Vagina (tissue), 2 donors: ENCODE measurements at regions not wholly inside any gene's neighbourhood (a gene's known extent, or its start where the extent isn't known, plus 50 kb on each side); places are given as distances from the start of the nearest gene placed in this dataset.

ENCODE experiments used
- DNase-seq, 2 donors: peaks; one replicate each; pipeline ENCODE4 v3.0.0-alpha.2; 2017; ENCODE audit errors: extremely low spot score in 2 of 2
- H3K27ac ChIP-seq: fragments of 200-600 bp; sonication (generic); one replicate; pipeline ENCODE4 v1.5.1; 2019
- H3K27me3 ChIP-seq: fragments of 200-600 bp; sonication (generic); one replicate; pipeline ENCODE4 v1.5.1; 2019
- H3K36me3 ChIP-seq, 2 donors: fragments of 200-600 bp; sonication (generic); one replicate each; pipeline ENCODE4 v1.5.1; 2017 to 2019
- H3K4me1 ChIP-seq: fragments of 200-600 bp; sonication (generic); one replicate; pipeline ENCODE4 v1.5.1; 2019
- H3K4me3 ChIP-seq, 2 donors: fragments of 200-600 bp; sonication (generic); 1 replicate in 1 of 2; 2 replicates in 1 of 2; pipeline ENCODE4 v1.5.1; 2016 to 2019
- H3K9me3 ChIP-seq: fragments of 200-600 bp; sonication (generic); one replicate; pipeline ENCODE4 v1.5.1; 2019
- CTCF ChIP-seq, 3 experiments: fragments of 450-650 bp in 2 of 3; fragments of 200-600 bp in 1 of 3; sonication (generic) in 1 of 3; IDR thresholded peaks; one replicate each; pipeline ENCODE4 v1.5.1; 2017 to 2019; ENCODE audit warnings: antibody characterized with exemption in 3 of 3, mild to moderate bottlenecking in 2 of 3, moderate library complexity in 2 of 3
- POLR2A ChIP-seq, 2 donors: fragments of 450-650 bp; IDR thresholded peaks; one replicate each; pipeline ENCODE4 v1.6.1; 2017; ENCODE audit warnings: antibody characterized with exemption in 2 of 2, mild to moderate bottlenecking in 2 of 2, moderate library complexity in 2 of 2
- POLR2AphosphoS5 ChIP-seq, 2 donors: sonication (generic); formaldehyde crosslinking; IDR thresholded peaks; one replicate each; pipeline ENCODE4 v1.9.0; 2017; ENCODE audit warnings: antibody characterized with exemption in 2 of 2, mild to moderate bottlenecking in 2 of 2, low read depth in 1 of 2; ENCODE audit not compliant: insufficient read depth in 1 of 2
- intact Hi-C: fragments of 100-400 bp; cut with DNase I; formaldehyde crosslinking; loops from one replicate; pipeline ENCODE4 v1.15.1; 2023

- intact Hi-C loops: no loop called here
- Histone ChIP-seq H3K36me3 (no peaks in the 10 kb centered on the region), H3K4me1 (no peaks in the 10 kb centered on the region), H3K4me3 (no peak overlapping the region), H3K9me3 (no peaks in the 10 kb centered on the region), H3K27me3 (no peaks in the 10 kb centered on the region), H3K27ac (no peak overlapping the region)
- no peak for DNase-seq
- no peak for TF ChIP-seq POLR2AphosphoS5 (IDR thresholded peaks at IDR 0.05; ENCODE audit: insufficient read depth in 1 of 2, low read depth in 1 of 2)
- no peak for TF ChIP-seq POLR2A (IDR thresholded peaks at IDR 0.05)
- no peak for TF ChIP-seq CTCF (IDR thresholded peaks at IDR 0.05)
Observed at GRCh38 chr2:149716687-149717086, 129.1 kb upstream of the MMADHC start.

DNA sequence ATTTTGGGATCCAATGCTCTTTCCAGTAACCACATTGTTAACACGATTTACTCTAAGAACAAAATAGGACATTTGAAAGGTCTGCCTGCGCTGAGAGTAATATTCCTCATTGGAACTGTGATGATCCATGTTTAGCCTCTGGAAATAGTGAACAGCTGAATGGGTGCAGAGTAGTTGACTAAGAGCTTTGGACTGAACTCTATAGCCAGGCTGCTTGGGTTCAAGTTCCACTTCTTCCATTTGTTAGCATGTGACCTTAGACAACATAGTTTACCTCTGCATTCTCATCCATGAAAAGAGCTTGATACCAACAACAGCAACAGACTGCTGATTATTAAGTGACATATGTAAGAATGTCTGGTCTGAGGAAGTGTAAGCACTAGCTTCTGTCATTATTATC is 128.3 kb upstream of the MMADHC start:
- Histone ChIP-seq H3K27me3 (no peaks in the 10 kb centered on the region), H3K36me3 (no peaks in the 10 kb centered on the region), H3K4me3 (no peak overlapping the region), H3K27ac (no peak overlapping the region), H3K4me1 (no peaks in the 10 kb centered on the region), H3K9me3 (no peaks in the 10 kb centered on the region)
- intact Hi-C loops: no loop called here
- TF ChIP-seq POLR2AphosphoS5 (IDR thresholded peaks at IDR 0.05; ENCODE audit: insufficient read depth in 1 of 2, low read depth in 1 of 2): no peak
- TF ChIP-seq CTCF (IDR thresholded peaks at IDR 0.05): no peak
- no peak for TF ChIP-seq POLR2A (IDR thresholded peaks at IDR 0.05)
- DNase-seq: no peak

GRCh38 chr2:149715005-149715592 is 127.5 kb upstream of the MMADHC start:
- Histone ChIP-seq H3K4me3 (no peak overlapping the region), H3K9me3 (no peaks in the 10 kb centered on the region), H3K4me1 (no peaks in the 10 kb centered on the region), H3K36me3 (no peaks in the 10 kb centered on the region), H3K27ac (no peak overlapping the region), H3K27me3 (no peaks in the 10 kb centered on the region)
- DNase-seq: no peak
- TF ChIP-seq POLR2AphosphoS5 (IDR thresholded peaks at IDR 0.05; ENCODE audit: insufficient read depth in 1 of 2, low read depth in 1 of 2) (no peak), POLR2A (IDR thresholded peaks at IDR 0.05) (no peak), CTCF (IDR thresholded peaks at IDR 0.05) (no peak)
- intact Hi-C loops: no loop called here

- intact Hi-C loops: no loop called here
- H3K4me1 ChIP-seq: no peaks in the 10 kb centered on the region
- H3K27me3 ChIP-seq: no peaks in the 10 kb centered on the region
- DNase-seq: no peak
- H3K27ac ChIP-seq: no peak overlapping the region
- TF ChIP-seq POLR2A (IDR thresholded peaks at IDR 0.05) (no peak), CTCF (IDR thresholded peaks at IDR 0.05) (no peak), POLR2AphosphoS5 (IDR thresholded peaks at IDR 0.05; ENCODE audit: insufficient read depth in 1 of 2, low read depth in 1 of 2) (no peak)
- H3K9me3 ChIP-seq: no peaks in the 10 kb centered on the region
- H3K36me3 ChIP-seq: no peaks in the 10 kb centered on the region
- no peak overlapping the region for H3K4me3 ChIP-seq
Observed at GRCh38 chr2:149709496-149710263, 122.1 kb upstream of the MMADHC start.

GRCh38 chr2:149703281-149703680 is 115.7 kb upstream of the MMADHC start:
- H3K4me1 ChIP-seq: no peaks in the 10 kb centered on the region
- intact Hi-C loops: no loop called here
- no peaks in the 10 kb centered on the region for H3K27me3 ChIP-seq
- H3K27ac ChIP-seq: no peak overlapping the region
- H3K36me3 ChIP-seq: no peaks in the 10 kb centered on the region
- TF ChIP-seq POLR2AphosphoS5 (IDR thresholded peaks at IDR 0.05; ENCODE audit: insufficient read depth in 1 of 2, low read depth in 1 of 2): no peak
- no peak for TF ChIP-seq CTCF (IDR thresholded peaks at IDR 0.05)
- no peak for TF ChIP-seq POLR2A (IDR thresholded peaks at IDR 0.05)
- no peak overlapping the region for H3K4me3 ChIP-seq
- DNase-seq: no peak
- no peaks in the 10 kb centered on the region for H3K9me3 ChIP-seq
